B cell (primary cell): ENCODE measurements at regions not wholly inside any gene's neighbourhood (a gene's known extent, or its start where the extent isn't known, plus 50 kb on each side); places are given as distances from the start of the nearest gene placed in this dataset.
"Not testable (repeated sequence)": the region's sequence is repeated elsewhere in the genome, so short reads cannot be mapped to it uniquely, and the experiment has no call there.

Source experiments
- ATAC-seq: fragments of 200-7000 bp; cut with Tn5 transposase; one replicate; pipeline ENCODE4 v1.10.0; 2021; ENCODE audit warnings: low read depth, mild to moderate bottlenecking, moderate number of reproducible peaks, moderate library complexity
- CTCF ChIA-PET: fragments of 350-600 bp; sonication (Branson Sonifier 250); formaldehyde crosslinking; loops from one replicate; lab custom pipeline; 2021; ENCODE audit warnings: antibody characterized with exemption, inconsistent platforms; lab: Charles Lee
- POLR2A ChIA-PET: fragments of 350-600 bp; sonication (Branson Sonifier 250); formaldehyde crosslinking; loops from one replicate; lab custom pipeline; 2021; ENCODE audit warnings: antibody characterized with exemption; lab: Charles Lee
- DNase-seq: peaks from one replicate; pipeline ENCODE4 v3.0.0; 2013
- H2AFZ ChIP-seq: 2 replicates; pipeline ENCODE4 v1.6.1; 2012; ENCODE audit warnings: mild to moderate bottlenecking, low read depth, low read length; ENCODE audit not compliant: insufficient read depth, poor library complexity, severe bottlenecking
- H3K27ac ChIP-seq, 2 donors: 1 replicate in 1 of 2; 2 replicates in 1 of 2; pipeline ENCODE4 v1.5.1; 2012 to 2013; ENCODE audit warnings: low read length in 2 of 2, mild to moderate bottlenecking in 2 of 2, moderate library complexity in 1 of 2
- H3K27me3 ChIP-seq, 4 experiments: fragments of 200-600 bp in 1 of 4; sonication (generic) in 1 of 4; replicated peaks in 1 of 4; 1 replicate in 2 of 4; 2 replicates in 2 of 4; pipeline versions ENCODE4 v1.6.1 to v1.7.0; 2013 to 2016; ENCODE audit warnings: low read length in 3 of 4, mild to moderate bottlenecking in 2 of 4, mixed read lengths in 1 of 4, moderate library complexity in 1 of 4; ENCODE audit not compliant: insufficient read depth in 4 of 4, control insufficient read depth in 3 of 4; ENCODE audit errors: control extremely low read depth in 1 of 4
- H3K36me3 ChIP-seq, 2 experiments: replicated peaks in 1 of 2; 1 replicate in 1 of 2; 2 replicates in 1 of 2; pipeline versions ENCODE4 v1.6.1 to v1.7.1; 2013; ENCODE audit warnings: low read length in 1 of 2; ENCODE audit not compliant: insufficient read depth in 2 of 2, control insufficient read depth in 1 of 2; ENCODE audit errors: control extremely low read depth in 1 of 2, extremely low read depth in 1 of 2
- H3K4me1 ChIP-seq, 2 donors: fragments of 200-600 bp in 1 of 2; sonication (generic) in 1 of 2; 1 replicate in 1 of 2; 2 replicates in 1 of 2; pipeline versions ENCODE4 v1.5.1 to v1.6.1; 2013 to 2017; ENCODE audit warnings: low read length in 2 of 2; ENCODE audit not compliant: control insufficient read depth in 2 of 2, insufficient read depth in 2 of 2
- H3K4me2 ChIP-seq: replicated peaks from 2 replicates; pipeline ENCODE3; 2012; ENCODE audit warnings: mild to moderate bottlenecking, low read depth, low read length; ENCODE audit not compliant: poor library complexity, severe bottlenecking
- H3K4me3 ChIP-seq, 5 experiments: fragments of 200-600 bp in 1 of 5; sonication (generic) in 1 of 5; 1 replicate in 3 of 5; 2 replicates in 2 of 5; pipeline versions ENCODE4 v1.5.1 to v1.7.0; 2011 to 2016; ENCODE audit warnings: low read length in 4 of 5, mild to moderate bottlenecking in 4 of 5, low read depth in 2 of 5, control low read depth in 1 of 5, moderate library complexity in 1 of 5; ENCODE audit not compliant: insufficient read depth in 1 of 5; ENCODE audit errors: control extremely low read depth in 1 of 5, extremely low read depth in 1 of 5
- H3K79me2 ChIP-seq: fragments of 200-600 bp; sonication (generic); one replicate; pipeline ENCODE4 v1.6.0; 2016; ENCODE audit warnings: low read length; ENCODE audit not compliant: control insufficient read depth, insufficient read depth
- H3K9ac ChIP-seq: fragments of 200-600 bp; sonication (generic); 2 replicates; pipeline ENCODE4 v1.6.1; 2017; ENCODE audit warnings: mild to moderate bottlenecking, low read length, moderate library complexity
- H3K9me3 ChIP-seq, 3 donors: one replicate each; pipeline versions ENCODE4 v1.6.1 to v1.7.1; 2013; ENCODE audit warnings: low read length in 2 of 3; ENCODE audit not compliant: control insufficient read depth in 2 of 3, insufficient read depth in 1 of 3; ENCODE audit errors: control extremely low read depth in 1 of 3
- H4K20me1 ChIP-seq: 2 replicates; pipeline ENCODE4 v1.6.0; 2012; ENCODE audit warnings: mild to moderate bottlenecking, low read length; ENCODE audit not compliant: insufficient read depth, control insufficient read depth, poor library complexity, severe bottlenecking
- H3K27ac Mint-ChIP-seq: one replicate; pipeline ENCODE4 v1.8.0; 2021; ENCODE audit warnings: mixed read lengths
- H3K27me3 Mint-ChIP-seq: one replicate; pipeline ENCODE4 v1.8.0; 2021; ENCODE audit warnings: mixed read lengths
- H3K4me1 Mint-ChIP-seq: one replicate; pipeline ENCODE4 v1.8.0; 2021; ENCODE audit warnings: mixed read lengths
- H3K4me3 Mint-ChIP-seq: one replicate; pipeline ENCODE4 v1.8.0; 2021; ENCODE audit warnings: mixed read lengths
- H3K9me3 Mint-ChIP-seq: one replicate; pipeline ENCODE4 v1.8.0; 2022; ENCODE audit warnings: mixed read lengths; ENCODE audit not compliant: insufficient read depth
- EZH2 ChIP-seq: IDR thresholded peaks from 2 replicates; pipeline ENCODE4 v1.6.1; 2012; ENCODE audit warnings: borderline replicate concordance, low read depth, mild to moderate bottlenecking, moderate library complexity, low read length; ENCODE audit not compliant: insufficient read depth, poor library complexity, severe bottlenecking
- WGBS: methylation state at CpG from one replicate; pipeline ENCODE4 v1.1.5; 2013; ENCODE audit warnings: missing lambda C conversion rate; ENCODE audit not compliant: insufficient coverage; 5-methylcytosine and 5-hydroxymethylcytosine counted together
- intact Hi-C: fragments of 100-400 bp; cut with micrococcal nuclease; formaldehyde crosslinking; loops from one replicate; pipeline ENCODE4 v1.10.0; 2022
- TF ChIP-seq, protein P1 (sequence below): fragments of 200-600 bp; IDR thresholded peaks from one replicate; pipeline ENCODE4 v1.8.0; 2022; ENCODE audit warnings: antibody characterized with exemption, mild to moderate bottlenecking

DNA sequence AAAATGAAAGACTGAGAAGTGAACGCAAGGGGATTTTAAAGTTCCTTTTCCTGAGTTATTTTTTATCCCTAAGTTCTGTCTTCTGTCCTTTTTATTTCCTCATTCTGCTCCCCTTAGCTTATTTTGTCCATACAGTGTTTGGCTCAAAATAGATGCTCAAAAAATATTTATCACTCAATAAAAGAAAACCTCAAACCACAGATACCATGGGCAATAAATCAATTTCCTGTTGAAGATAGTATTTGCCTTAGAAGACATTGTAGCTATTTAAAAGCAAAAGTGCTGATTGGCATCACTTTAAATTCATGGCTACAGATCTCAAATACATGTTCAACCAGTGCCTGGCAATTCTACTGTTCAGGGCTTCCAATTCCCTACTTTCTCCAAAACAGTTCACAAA, 316.5 kb upstream of the ADAMTS9 start:
- Mint-ChIP-seq H3K4me3 (no peak overlapping the region), H3K27me3 (no peaks in the 10 kb centered on the region), H3K4me1 (no peaks in the 10 kb centered on the region), H3K9me3 (peaks cover 4% of the 10 kb centered on the region), H3K27ac (no peak overlapping the region)
- Histone ChIP-seq H3K27ac (no peak overlapping the region), H3K4me3 (no peak overlapping the region), H3K36me3 (no peaks in the 10 kb centered on the region), H3K4me1 (no peaks in the 10 kb centered on the region), H3K79me2 (no peaks in the 10 kb centered on the region), H3K4me2 (no peak overlapping the region), H3K9me3 (peaks cover 0 to 2% (median 0%) of the 10 kb centered on the region in 3 donors), H2AFZ (no peak overlapping the region), H4K20me1 (no peaks in the 10 kb centered on the region), H3K27me3 (no peaks in the 10 kb centered on the region), H3K9ac (no peak overlapping the region)
- ChIA-PET CTCF (no interaction called here), POLR2A (no interaction called here)
- WGBS = no CpG with 5 or more reads among the region's 1 CpG
- no peak for TF ChIP-seq EZH2
- TF ChIP-seq, protein P1, sequence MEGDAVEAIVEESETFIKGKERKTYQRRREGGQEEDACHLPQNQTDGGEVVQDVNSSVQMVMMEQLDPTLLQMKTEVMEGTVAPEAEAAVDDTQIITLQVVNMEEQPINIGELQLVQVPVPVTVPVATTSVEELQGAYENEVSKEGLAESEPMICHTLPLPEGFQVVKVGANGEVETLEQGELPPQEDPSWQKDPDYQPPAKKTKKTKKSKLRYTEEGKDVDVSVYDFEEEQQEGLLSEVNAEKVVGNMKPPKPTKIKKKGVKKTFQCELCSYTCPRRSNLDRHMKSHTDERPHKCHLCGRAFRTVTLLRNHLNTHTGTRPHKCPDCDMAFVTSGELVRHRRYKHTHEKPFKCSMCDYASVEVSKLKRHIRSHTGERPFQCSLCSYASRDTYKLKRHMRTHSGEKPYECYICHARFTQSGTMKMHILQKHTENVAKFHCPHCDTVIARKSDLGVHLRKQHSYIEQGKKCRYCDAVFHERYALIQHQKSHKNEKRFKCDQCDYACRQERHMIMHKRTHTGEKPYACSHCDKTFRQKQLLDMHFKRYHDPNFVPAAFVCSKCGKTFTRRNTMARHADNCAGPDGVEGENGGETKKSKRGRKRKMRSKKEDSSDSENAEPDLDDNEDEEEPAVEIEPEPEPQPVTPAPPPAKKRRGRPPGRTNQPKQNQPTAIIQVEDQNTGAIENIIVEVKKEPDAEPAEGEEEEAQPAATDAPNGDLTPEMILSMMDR = no peak
- ATAC-seq (no peak), DNase-seq (no peak)
- intact Hi-C loops = no loop called here

DNA sequence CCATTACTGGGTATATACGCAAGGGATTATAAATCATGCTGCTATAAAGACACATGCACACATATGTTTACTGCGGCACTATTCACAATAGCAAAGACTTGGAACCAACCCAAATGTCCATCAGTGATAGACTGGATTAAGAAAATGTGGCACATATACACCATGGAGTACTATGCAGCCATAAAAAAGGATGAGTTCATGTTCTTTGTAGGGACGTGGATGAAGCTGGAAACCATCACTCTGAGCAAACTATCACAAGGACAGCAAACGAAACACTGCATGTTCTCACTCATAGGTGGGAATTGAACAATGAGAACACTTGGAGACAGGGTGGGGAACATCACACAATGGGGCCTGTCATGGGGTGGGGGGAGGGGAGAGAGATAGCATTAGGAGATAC, 313.3 kb upstream of the ADAMTS9 start:
- H3K4me1 Mint-ChIP-seq, CTCF ChIA-PET, ATAC-seq, H3K79me2 ChIP-seq, H3K4me3 Mint-ChIP-seq, H3K27ac ChIP-seq, H3K4me1 ChIP-seq, H3K4me2 ChIP-seq, H3K27ac Mint-ChIP-seq, H2AFZ ChIP-seq, H3K9ac ChIP-seq, DNase-seq, H4K20me1 ChIP-seq, H3K27me3 Mint-ChIP-seq, H3K4me3 ChIP-seq, intact Hi-C loops, POLR2A ChIA-PET, H3K9me3 Mint-ChIP-seq, H3K27me3 ChIP-seq, H3K36me3 ChIP-seq, H3K9me3 ChIP-seq: not testable (repeated sequence)
- 83% methylated on average over 1 of the region's 4 CpGs for WGBS
